Parathyroid adenoma (tissue), 2 donors: ENCODE measurements at regions not wholly inside any gene's neighbourhood (a gene's known extent, or its start where the extent isn't known, plus 50 kb on each side); places are given as distances from the start of the nearest gene placed in this dataset.

Experiments
- H2AFZ ChIP-seq: fragments of 300-600 bp; sonication (generic); one replicate; pipeline ENCODE4 v1.7.0; 2017; ENCODE audit warnings: antibody characterized with exemption, mild to moderate bottlenecking
- H3K27ac ChIP-seq: fragments of 300-600 bp; sonication (generic); one replicate; pipeline ENCODE4 v1.7.0; 2017
- H3K27me3 ChIP-seq: fragments of 300-600 bp; sonication (generic); one replicate; pipeline ENCODE4 v1.7.0; 2017; ENCODE audit warnings: low read length; ENCODE audit not compliant: control insufficient read depth, insufficient read depth
- H3K36me3 ChIP-seq: fragments of 300-600 bp; sonication (generic); one replicate; pipeline ENCODE4 v1.7.0; 2017; ENCODE audit warnings: low read length; ENCODE audit not compliant: control insufficient read depth, insufficient read depth
- H3K4me1 ChIP-seq: fragments of 300-600 bp; sonication (generic); one replicate; pipeline ENCODE4 v1.7.0; 2017; ENCODE audit warnings: control low read depth
- H3K4me2 ChIP-seq: fragments of 300-600 bp; sonication (generic); one replicate; pipeline ENCODE4 v1.7.0; 2017; ENCODE audit warnings: low read length
- H3K4me3 ChIP-seq: fragments of 300-600 bp; sonication (generic); one replicate; pipeline ENCODE4 v1.7.0; 2017; ENCODE audit warnings: low read depth, low read length
- H3K79me2 ChIP-seq: fragments of 300-600 bp; sonication (generic); one replicate; pipeline ENCODE4 v1.7.0; 2017; ENCODE audit warnings: control low read depth
- H3K9ac ChIP-seq: fragments of 300-600 bp; sonication (generic); one replicate; pipeline ENCODE4 v1.7.0; 2017; ENCODE audit warnings: mild to moderate bottlenecking
- H3K9me3 ChIP-seq: fragments of 300-600 bp; sonication (generic); one replicate; pipeline ENCODE4 v1.7.0; 2017; ENCODE audit warnings: low read length; ENCODE audit not compliant: control insufficient read depth
- CTCF ChIP-seq: fragments of 300-600 bp; sonication (generic); IDR thresholded peaks from one replicate; pipeline ENCODE4 v1.7.0; 2017; ENCODE audit warnings: antibody characterized with exemption, mild to moderate bottlenecking
- donor health status: primary hyperparathyroidism.

DNA sequence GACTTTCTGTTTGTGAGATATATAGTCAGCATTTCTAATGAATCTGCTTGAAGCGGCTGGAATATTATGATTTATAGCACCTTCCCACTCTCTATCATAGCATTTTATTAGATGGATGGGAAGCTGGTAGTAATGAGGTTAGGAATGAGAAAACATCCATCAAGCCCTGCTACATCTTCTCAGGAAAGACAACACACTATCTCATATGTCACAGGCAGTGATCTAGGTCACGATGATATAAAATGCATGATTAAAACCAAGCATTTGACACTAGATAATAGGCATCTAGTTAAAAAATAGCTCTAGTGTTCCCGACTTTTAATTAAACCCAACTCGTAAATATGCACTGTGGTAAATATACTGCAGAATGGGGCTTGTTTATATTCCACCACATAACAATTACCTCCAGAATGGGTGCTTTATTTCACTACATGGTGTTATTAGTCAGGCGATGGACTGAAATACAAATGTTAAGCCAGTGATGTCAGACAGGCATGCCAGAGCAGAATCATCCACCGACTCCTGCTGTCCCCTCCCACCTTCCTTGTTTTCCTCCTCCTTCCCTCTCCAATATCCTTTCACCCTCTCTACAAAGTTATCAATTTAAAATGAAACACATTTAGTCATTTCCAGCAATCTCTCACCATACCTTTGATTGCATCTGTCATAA, 286.8 kb downstream of the SPATA31D1 start:
- Histone ChIP-seq H3K79me2 (no peaks in the 10 kb centered on the region), H3K36me3 (no peaks in the 10 kb centered on the region), H2AFZ (no peak overlapping the region), H3K9me3 (no peaks in the 10 kb centered on the region), H3K4me3 (no peak overlapping the region), H3K4me1 (no peaks in the 10 kb centered on the region), H3K27ac (no peak overlapping the region), H3K4me2 (no peak overlapping the region), H3K27me3 (no peaks in the 10 kb centered on the region), H3K9ac (no peak overlapping the region)
- TF ChIP-seq CTCF, result no peak

DNA sequence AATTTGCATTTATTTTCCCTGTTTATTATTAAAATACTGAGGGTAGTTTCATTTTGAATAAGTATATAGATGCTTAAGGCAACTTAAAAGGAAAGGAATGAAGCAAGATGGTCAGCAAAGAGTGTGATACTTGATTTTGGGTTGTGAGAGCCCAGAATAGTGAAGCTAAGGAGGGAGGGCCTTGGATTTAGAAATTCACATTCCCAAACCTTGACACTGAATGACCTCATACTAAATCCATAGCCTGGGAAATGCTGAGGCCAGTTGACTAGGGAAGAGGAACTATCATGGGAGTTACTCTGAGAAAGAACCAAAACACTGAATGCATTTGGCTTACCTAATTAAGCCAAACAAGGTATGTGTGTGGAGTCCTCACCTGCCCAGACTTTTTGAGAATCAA, 292.5 kb downstream of the SPATA31D1 start:
- Histone ChIP-seq H3K9me3 (no peaks in the 10 kb centered on the region), H3K4me3 (no peak overlapping the region), H3K27me3 (no peaks in the 10 kb centered on the region), H3K36me3 (no peaks in the 10 kb centered on the region), H3K27ac (no peak overlapping the region), H3K4me1 (no peaks in the 10 kb centered on the region), H3K9ac (no peak overlapping the region), H3K4me2 (no peak overlapping the region), H2AFZ (no peak overlapping the region), H3K79me2 (no peaks in the 10 kb centered on the region)
- TF ChIP-seq CTCF, result no peak

DNA sequence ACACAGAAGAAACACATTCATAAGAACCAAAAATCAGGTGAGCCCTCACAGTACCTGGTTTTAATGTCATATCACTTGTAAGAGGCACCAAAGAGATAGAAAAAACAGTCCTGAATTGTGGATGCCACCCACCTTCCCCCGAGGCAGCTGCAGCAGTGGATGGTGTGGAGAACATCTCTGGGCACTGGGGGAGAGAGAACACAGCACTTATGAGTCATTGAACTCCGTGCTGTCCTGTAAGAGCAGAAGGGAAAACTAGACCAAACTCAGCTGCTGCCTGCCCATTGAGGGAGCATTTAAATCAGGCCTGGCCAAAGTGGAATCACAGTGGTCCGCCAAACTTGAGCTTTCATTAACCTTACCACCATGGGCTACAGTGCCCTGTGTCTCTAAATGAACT, 296.2 kb downstream of the SPATA31D1 start:
- Histone ChIP-seq H3K36me3 (no peaks in the 10 kb centered on the region), H3K9ac (no peak overlapping the region), H3K4me1 (no peaks in the 10 kb centered on the region), H2AFZ (no peak overlapping the region), H3K79me2 (no peaks in the 10 kb centered on the region), H3K27me3 (no peaks in the 10 kb centered on the region), H3K9me3 (no peaks in the 10 kb centered on the region), H3K4me2 (no peak overlapping the region), H3K4me3 (no peak overlapping the region), H3K27ac (no peak overlapping the region)
- no peak for TF ChIP-seq CTCF

- Histone ChIP-seq H3K4me2 (no peak overlapping the region), H2AFZ (no peak overlapping the region), H3K9me3 (no peaks in the 10 kb centered on the region), H3K27me3 (no peaks in the 10 kb centered on the region), H3K9ac (no peak overlapping the region), H3K4me3 (no peak overlapping the region), H3K4me1 (no peaks in the 10 kb centered on the region), H3K27ac (no peak overlapping the region), H3K79me2 (no peaks in the 10 kb centered on the region), H3K36me3 (no peaks in the 10 kb centered on the region)
- TF ChIP-seq CTCF, result no peak
Measured at GRCh38 chr9:82295181-82295580, 306.6 kb downstream of the SPATA31D1 start.

DNA sequence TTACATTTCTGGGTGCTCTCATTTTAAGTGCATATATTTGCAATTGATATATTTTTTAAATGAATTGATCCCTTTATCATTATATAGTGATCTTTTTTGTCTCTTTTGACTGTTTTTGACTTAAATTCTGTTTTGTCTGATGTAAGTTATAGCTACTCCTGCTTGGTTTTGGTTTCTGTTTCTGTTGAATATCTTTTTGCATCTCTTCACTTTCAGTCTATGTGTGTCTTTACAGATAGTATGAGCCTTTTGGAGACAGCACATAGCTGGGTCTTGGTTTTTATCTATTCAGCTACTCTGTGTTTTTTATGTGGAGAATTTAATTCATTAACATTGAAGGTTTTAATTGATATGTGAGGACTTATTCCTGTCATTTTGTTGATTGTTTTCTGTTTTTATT, 311.3 kb downstream of the SPATA31D1 start:
- Histone ChIP-seq H3K79me2 (no peaks in the 10 kb centered on the region), H3K27ac (no peak overlapping the region), H3K4me1 (no peaks in the 10 kb centered on the region), H3K27me3 (no peaks in the 10 kb centered on the region), H2AFZ (no peak overlapping the region), H3K9ac (no peak overlapping the region), H3K4me3 (no peak overlapping the region), H3K4me2 (no peak overlapping the region), H3K36me3 (no peaks in the 10 kb centered on the region), H3K9me3 (no peaks in the 10 kb centered on the region)
- no peak for TF ChIP-seq CTCF
